Panc1 (cell line): ENCODE measurements at regions not wholly inside any gene's neighbourhood (a gene's known extent, or its start where the extent isn't known, plus 50 kb on each side); places are given as distances from the start of the nearest gene placed in this dataset.

Experiments used
- POLR2AphosphoS5 ChIP-seq: IDR thresholded peaks from 2 replicates; pipeline ENCODE4 v1.6.1; 2012; ENCODE audit warnings: mild to moderate bottlenecking, low read depth, low read length, moderate library complexity
- SIN3A ChIP-seq: IDR thresholded peaks from 2 replicates; pipeline ENCODE4 v1.6.1; 2012; ENCODE audit warnings: low read depth, mild to moderate bottlenecking, low read length, moderate library complexity, borderline replicate concordance; ENCODE audit not compliant: insufficient read depth
- TCF7L2 ChIP-seq: IDR thresholded peaks from 2 replicates; pipeline ENCODE4 v1.6.1; 2011; ENCODE audit warnings: mild to moderate bottlenecking, low read depth, low read length, inconsistent platforms
- TF ChIP-seq, protein P1 (sequence below): fragments of 450-650 bp; IDR thresholded peaks from 2 replicates; pipeline ENCODE4 v1.5.1; 2017; ENCODE audit warnings: mild to moderate bottlenecking

DNA sequence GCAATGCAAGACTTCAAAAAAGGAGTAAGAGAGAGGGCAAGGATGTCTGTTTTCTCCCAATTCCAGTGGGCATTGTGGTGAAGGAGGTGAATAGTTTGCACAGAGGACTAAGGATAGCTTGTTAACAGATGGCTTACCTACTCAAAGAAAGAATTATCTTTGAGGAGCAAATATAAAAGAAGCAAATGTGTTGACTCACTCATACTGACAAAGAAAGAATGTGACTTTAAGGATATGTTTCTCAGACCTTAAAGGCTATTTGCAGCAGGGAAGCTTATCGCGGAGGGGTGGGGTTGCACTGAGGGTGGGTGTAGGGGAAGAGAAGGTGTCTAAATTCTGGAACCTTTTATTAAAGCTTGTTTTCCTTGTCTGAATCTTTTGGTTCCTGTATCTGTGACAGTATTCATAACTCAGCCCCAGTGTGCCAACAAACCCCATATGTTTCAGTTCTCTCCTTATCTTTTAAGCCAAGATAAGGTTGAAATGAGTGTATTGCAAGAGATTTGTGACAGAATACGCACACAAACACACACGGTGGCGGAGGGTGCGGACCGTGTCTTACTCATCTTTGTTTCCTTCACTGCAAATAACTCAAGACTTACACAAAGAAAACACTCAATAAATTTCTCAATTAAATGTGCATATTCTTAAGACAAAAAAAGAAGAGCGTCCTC is 146.4 kb upstream of the ARID2 start:
- TF ChIP-seq, protein P1, sequence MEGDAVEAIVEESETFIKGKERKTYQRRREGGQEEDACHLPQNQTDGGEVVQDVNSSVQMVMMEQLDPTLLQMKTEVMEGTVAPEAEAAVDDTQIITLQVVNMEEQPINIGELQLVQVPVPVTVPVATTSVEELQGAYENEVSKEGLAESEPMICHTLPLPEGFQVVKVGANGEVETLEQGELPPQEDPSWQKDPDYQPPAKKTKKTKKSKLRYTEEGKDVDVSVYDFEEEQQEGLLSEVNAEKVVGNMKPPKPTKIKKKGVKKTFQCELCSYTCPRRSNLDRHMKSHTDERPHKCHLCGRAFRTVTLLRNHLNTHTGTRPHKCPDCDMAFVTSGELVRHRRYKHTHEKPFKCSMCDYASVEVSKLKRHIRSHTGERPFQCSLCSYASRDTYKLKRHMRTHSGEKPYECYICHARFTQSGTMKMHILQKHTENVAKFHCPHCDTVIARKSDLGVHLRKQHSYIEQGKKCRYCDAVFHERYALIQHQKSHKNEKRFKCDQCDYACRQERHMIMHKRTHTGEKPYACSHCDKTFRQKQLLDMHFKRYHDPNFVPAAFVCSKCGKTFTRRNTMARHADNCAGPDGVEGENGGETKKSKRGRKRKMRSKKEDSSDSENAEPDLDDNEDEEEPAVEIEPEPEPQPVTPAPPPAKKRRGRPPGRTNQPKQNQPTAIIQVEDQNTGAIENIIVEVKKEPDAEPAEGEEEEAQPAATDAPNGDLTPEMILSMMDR: no peak
- no peak for TF ChIP-seq POLR2AphosphoS5
- TF ChIP-seq SIN3A: no peak
- TF ChIP-seq TCF7L2: no peak
